Osteoblast (primary cell): ENCODE measurements at regions not wholly inside any gene's neighbourhood (a gene's known extent, or its start where the extent isn't known, plus 50 kb on each side); places are given as distances from the start of the nearest gene placed in this dataset.
"Not testable (repeated sequence)": the region's sequence is repeated elsewhere in the genome, so short reads cannot be mapped to it uniquely, and the experiment has no call there.

ENCODE experiments used
- DNase-seq: peaks from one replicate; pipeline ENCODE4 v3.0.0; 2011; ENCODE audit warnings: low spot score, mixed read lengths; ENCODE audit not compliant: insufficient read length; ENCODE audit errors: missing footprints
- H2AFZ ChIP-seq: 2 replicates; pipeline ENCODE4 v1.6.0; 2011; ENCODE audit warnings: mild to moderate bottlenecking, low read length
- H3K27ac ChIP-seq: 2 replicates; pipeline ENCODE4 v1.5.1; 2011; ENCODE audit warnings: mild to moderate bottlenecking, low read depth, low read length, moderate library complexity
- H3K27me3 ChIP-seq: 2 replicates; pipeline ENCODE4 v1.6.0; 2012; ENCODE audit warnings: mild to moderate bottlenecking, control low read depth, inconsistent platforms, low read length, moderate library complexity; ENCODE audit not compliant: insufficient read depth
- H3K36me3 ChIP-seq: 2 replicates; pipeline ENCODE4 v1.5.1; 2011; ENCODE audit warnings: mild to moderate bottlenecking, low read length, control low read depth, moderate library complexity; ENCODE audit not compliant: insufficient read depth
- H3K4me1 ChIP-seq: 2 replicates; pipeline ENCODE4 v1.5.1; 2011; ENCODE audit warnings: mild to moderate bottlenecking, low read length, control low read depth, moderate library complexity; ENCODE audit not compliant: insufficient read depth
- H3K4me2 ChIP-seq: 2 replicates; pipeline ENCODE4 v1.6.0; 2011; ENCODE audit warnings: mild to moderate bottlenecking, low read length; ENCODE audit not compliant: insufficient read depth
- H3K4me3 ChIP-seq: fragments of 200-600 bp; sonication (generic); 3 replicates; pipeline ENCODE4 v1.5.1; 2012; ENCODE audit warnings: mild to moderate bottlenecking, low read length, inconsistent platforms; ENCODE audit not compliant: insufficient read depth
- H3K79me2 ChIP-seq: 2 replicates; pipeline ENCODE4 v1.6.0; 2012; ENCODE audit warnings: mild to moderate bottlenecking, low read length, control low read depth, inconsistent platforms; ENCODE audit not compliant: insufficient read depth
- H3K9me3 ChIP-seq: 2 replicates; pipeline ENCODE4 v1.5.1; 2011; ENCODE audit warnings: low read depth, low read length, control low read depth
- H4K20me1 ChIP-seq: 2 replicates; pipeline ENCODE4 v1.6.0; 2012; ENCODE audit warnings: mild to moderate bottlenecking, low read length, control low read depth; ENCODE audit not compliant: insufficient read depth
- CTCF ChIP-seq: IDR thresholded peaks from 2 replicates; pipeline ENCODE4 v1.5.1; 2011; ENCODE audit warnings: mild to moderate bottlenecking, low read depth, low read length, moderate library complexity; ENCODE audit errors: extremely low read depth

- H3K4me1 ChIP-seq, result peaks cover 7% of the 10 kb centered on the region
- H2AFZ ChIP-seq, result no peak overlapping the region
- no peak overlapping the region for H3K4me2 ChIP-seq
Observed at GRCh38 chr6:168996356-168996625, 257.4 kb downstream of the THBS2 start.

GRCh38 chr6:168995526-168996355 lies 257.9 kb downstream of the THBS2 start:
- no peak for TF ChIP-seq CTCF
- H3K4me2 ChIP-seq, result no peak overlapping the region
- no peaks in the 10 kb centered on the region for H4K20me1 ChIP-seq
- H3K4me3 ChIP-seq, result no peak overlapping the region
- no peaks in the 10 kb centered on the region for H3K27me3 ChIP-seq
- no peaks in the 10 kb centered on the region for H3K36me3 ChIP-seq
- DNase-seq, result peak; percentile 59
- H3K4me1 ChIP-seq, result peaks cover 7% of the 10 kb centered on the region
- H3K9me3 ChIP-seq, result no peaks in the 10 kb centered on the region
- no peaks in the 10 kb centered on the region for H3K79me2 ChIP-seq
- H3K27ac ChIP-seq, result no peak overlapping the region
- no peak overlapping the region for H2AFZ ChIP-seq

More at GRCh38 chr6:168996356-168996625, 257.4 kb downstream of the THBS2 start:
- H3K79me2 ChIP-seq, result no peaks in the 10 kb centered on the region
- DNase-seq, result no peak
- H4K20me1 ChIP-seq, result no peaks in the 10 kb centered on the region
- TF ChIP-seq CTCF, result no peak
- no peaks in the 10 kb centered on the region for H3K36me3 ChIP-seq
- no peaks in the 10 kb centered on the region for H3K27me3 ChIP-seq
- no peak overlapping the region for H3K27ac ChIP-seq
- H3K9me3 ChIP-seq, result no peaks in the 10 kb centered on the region
- H3K4me3 ChIP-seq, result no peak overlapping the region

GRCh38 chr6:168994956-168995355 lies 258.7 kb downstream of the THBS2 start:
- Histone ChIP-seq H3K36me3 (no peaks in the 10 kb centered on the region), H3K9me3 (no peaks in the 10 kb centered on the region), H3K4me2 (no peak overlapping the region), H3K4me3 (no peak overlapping the region), H3K79me2 (no peaks in the 10 kb centered on the region), H3K27me3 (no peaks in the 10 kb centered on the region), H4K20me1 (no peaks in the 10 kb centered on the region), H2AFZ (no peak overlapping the region), H3K27ac (no peak overlapping the region), H3K4me1 (peaks cover 4% of the 10 kb centered on the region)
- no peak for TF ChIP-seq CTCF
- peak; percentile 38 for DNase-seq

GRCh38 chr6:168992446-168993144 lies 261.1 kb downstream of the THBS2 start:
- Histone ChIP-seq H3K4me1 (peaks cover 3% of the 10 kb centered on the region), H3K79me2 (no peaks in the 10 kb centered on the region), H3K9me3 (no peaks in the 10 kb centered on the region), H4K20me1 (no peaks in the 10 kb centered on the region), H3K36me3 (no peaks in the 10 kb centered on the region), H3K27ac (no peak overlapping the region), H2AFZ (no peak overlapping the region), H3K27me3 (no peaks in the 10 kb centered on the region), H3K4me2 (no peak overlapping the region), H3K4me3 (no peak overlapping the region)
- DNase-seq, result peak; percentile 47
- TF ChIP-seq CTCF, result no peak

- DNase-seq, result peak; percentile 27
- H3K9me3 ChIP-seq, result not testable (repeated sequence)
Observed at GRCh38 chr6:168991695-168992094, 262.0 kb downstream of the THBS2 start.

More at GRCh38 chr6:168991695-168992094, 262.0 kb downstream of the THBS2 start:
- not testable (repeated sequence) for H3K4me3 ChIP-seq, H3K4me1 ChIP-seq, H3K4me2 ChIP-seq, H2AFZ ChIP-seq, H3K27ac ChIP-seq, H3K79me2 ChIP-seq, H4K20me1 ChIP-seq, H3K36me3 ChIP-seq, H3K27me3 ChIP-seq
